ENCODE measurements at regions not wholly inside any gene's neighbourhood (a gene's known extent, or its start where the extent isn't known, plus 50 kb on each side); places are given as distances from the start of the nearest gene placed in this dataset.

GRCh38 chr6:134446218-134446848 lies 128.4 kb upstream of the SGK1 start:
- no peaks in the 10 kb centered on the region for H3K36me3 ChIP-seq (ENCODE audit: low read depth)
- H3K4me2 ChIP-seq (ENCODE audit: unreplicated experiment): peak overlapping the region; percentile 72
- peak; percentile 76 for DNase-seq
- H3K4me3 ChIP-seq: peak overlapping the region; percentile 33
- H4K20me1 ChIP-seq (ENCODE audit: insufficient read depth): no peaks in the 10 kb centered on the region
- no peaks in the 10 kb centered on the region for H3K9me3 ChIP-seq (ENCODE audit: low read depth)
- peaks cover 32% of the 10 kb centered on the region for H3F3A ChIP-seq (ENCODE audit: insufficient read depth)
- peak overlapping the region; percentile 67 for H3K9ac ChIP-seq
- no peaks in the 10 kb centered on the region for H3K9me2 ChIP-seq (ENCODE audit: insufficient read depth)
- 19 to 20% methylated on average over 6 of the region's 6 CpGs for WGBS, 2 experiments (ENCODE audit: low coverage in 1 of 2, low lambda C conversion rate in 2 of 2, missing lambda C conversion rate in 2 of 2)
- peak overlapping the region; percentile 11; the same call in 1 of the 2 replicates for H2AFZ ChIP-seq
- H3K27ac ChIP-seq: peak overlapping the region; percentile 92
- H3K79me2 ChIP-seq (ENCODE audit: insufficient read depth): no peaks in the 10 kb centered on the region
- no peaks in the 10 kb centered on the region for H3K27me3 ChIP-seq (replicated peaks; ENCODE audit: insufficient read depth)
- H3K4me1 ChIP-seq (ENCODE audit: insufficient read depth): peaks cover 36% of the 10 kb centered on the region
- in situ Hi-C loops (cut with MboI): loop anchor here (25.0 kb wide), 1 partner anchor 366 kb away; no protein-coding TSS in a partner anchor
- TF ChIP-seq EZH2 (IDR thresholded peaks at IDR 0.05; ENCODE audit: insufficient read depth, poor library complexity, severe bottlenecking): no peak

GRCh38 chr6:134443009-134443408 lies 125.1 kb upstream of the SGK1 start:
- H4K20me1 ChIP-seq (ENCODE audit: insufficient read depth): no peaks in the 10 kb centered on the region
- in situ Hi-C loops (cut with MboI): loop anchor here (25.0 kb wide), 1 partner anchor 369 kb away; no protein-coding TSS in a partner anchor
- no peak overlapping the region for H3K4me2 ChIP-seq (ENCODE audit: unreplicated experiment)
- H3K36me3 ChIP-seq (ENCODE audit: low read depth): no peaks in the 10 kb centered on the region
- 81 to 86% methylated on average over 4 of the region's 4 CpGs for WGBS, 2 experiments (ENCODE audit: low coverage in 1 of 2, low lambda C conversion rate in 2 of 2, missing lambda C conversion rate in 2 of 2)
- no peak overlapping the region for H3K27ac ChIP-seq
- H3K9me2 ChIP-seq (ENCODE audit: insufficient read depth): no peaks in the 10 kb centered on the region
- H3K4me1 ChIP-seq (ENCODE audit: insufficient read depth): peaks cover 19% of the 10 kb centered on the region
- H3K27me3 ChIP-seq (replicated peaks; ENCODE audit: insufficient read depth): no peaks in the 10 kb centered on the region
- no peak overlapping the region for H2AFZ ChIP-seq
- H3K4me3 ChIP-seq: no peak overlapping the region
- DNase-seq: no peak
- H3F3A ChIP-seq (ENCODE audit: insufficient read depth): peaks cover 22% of the 10 kb centered on the region
- no peaks in the 10 kb centered on the region for H3K9me3 ChIP-seq (ENCODE audit: low read depth)
- no peaks in the 10 kb centered on the region for H3K79me2 ChIP-seq (ENCODE audit: insufficient read depth)
- TF ChIP-seq EZH2phosphoT487 (IDR thresholded peaks at IDR 0.05; ENCODE audit: insufficient read depth, low read depth) (no peak), EZH2 (IDR thresholded peaks at IDR 0.05; ENCODE audit: insufficient read depth, poor library complexity, severe bottlenecking) (no peak)
- no peak overlapping the region for H3K9ac ChIP-seq

- Histone ChIP-seq H4K20me1 (ENCODE audit: insufficient read depth) (no peaks in the 10 kb centered on the region), H3K79me2 (ENCODE audit: insufficient read depth) (no peaks in the 10 kb centered on the region), H3K27ac (no peak overlapping the region), H3K9me3 (ENCODE audit: low read depth) (no peaks in the 10 kb centered on the region), H3K4me1 (ENCODE audit: insufficient read depth) (peaks cover 20% of the 10 kb centered on the region), H3K9me2 (ENCODE audit: insufficient read depth) (no peaks in the 10 kb centered on the region), H3K4me3 (no peak overlapping the region), H3K4me2 (ENCODE audit: unreplicated experiment) (no peak overlapping the region), H2AFZ (no peak overlapping the region), H3K9ac (no peak overlapping the region), H3K36me3 (ENCODE audit: low read depth) (no peaks in the 10 kb centered on the region), H3K27me3 (replicated peaks; ENCODE audit: insufficient read depth) (no peaks in the 10 kb centered on the region), H3F3A (ENCODE audit: insufficient read depth) (peaks cover 24% of the 10 kb centered on the region)
- no peak for DNase-seq
- TF ChIP-seq EZH2 (IDR thresholded peaks at IDR 0.05; ENCODE audit: insufficient read depth, poor library complexity, severe bottlenecking) (no peak), EZH2phosphoT487 (IDR thresholded peaks at IDR 0.05; ENCODE audit: insufficient read depth, low read depth) (no peak)
- in situ Hi-C loops (cut with MboI): loop anchor here (25.0 kb wide), 1 partner anchor 370 kb away; no protein-coding TSS in a partner anchor
These were observed 124.2 kb upstream of the SGK1 start for GRCh38 chr6:134442073-134442472.

- Histone ChIP-seq H3K4me3 (no peak overlapping the region), H3F3A (ENCODE audit: insufficient read depth) (peaks cover 27% of the 10 kb centered on the region), H3K27me3 (replicated peaks; ENCODE audit: insufficient read depth) (no peaks in the 10 kb centered on the region), H3K9me3 (ENCODE audit: low read depth) (no peaks in the 10 kb centered on the region), H2AFZ (no peak overlapping the region), H3K79me2 (ENCODE audit: insufficient read depth) (no peaks in the 10 kb centered on the region), H3K4me2 (ENCODE audit: unreplicated experiment) (no peak overlapping the region), H3K36me3 (ENCODE audit: low read depth) (no peaks in the 10 kb centered on the region), H3K9ac (no peak overlapping the region), H4K20me1 (ENCODE audit: insufficient read depth) (no peaks in the 10 kb centered on the region), H3K4me1 (ENCODE audit: insufficient read depth) (peaks cover 23% of the 10 kb centered on the region), H3K27ac (no peak overlapping the region), H3K9me2 (ENCODE audit: insufficient read depth) (no peaks in the 10 kb centered on the region)
- in situ Hi-C loops (cut with MboI): loop anchor here (25.0 kb wide), 1 partner anchor 373 kb away; no protein-coding TSS in a partner anchor
- 78 to 90% methylated on average over 5 of the region's 5 CpGs for WGBS, 2 experiments (ENCODE audit: low coverage in 1 of 2, low lambda C conversion rate in 2 of 2, missing lambda C conversion rate in 2 of 2)
- TF ChIP-seq EZH2 (IDR thresholded peaks at IDR 0.05; ENCODE audit: insufficient read depth, poor library complexity, severe bottlenecking) (no peak), EZH2phosphoT487 (IDR thresholded peaks at IDR 0.05; ENCODE audit: insufficient read depth, low read depth) (no peak)
- no peak for DNase-seq
These were observed 120.9 kb upstream of the SGK1 start for GRCh38 chr6:134438837-134439236.
